ENCODE measurements at regions not wholly inside any gene's neighbourhood (a gene's known extent, or its start where the extent isn't known, plus 50 kb on each side); places are given as distances from the start of the nearest gene placed in this dataset.

DNA sequence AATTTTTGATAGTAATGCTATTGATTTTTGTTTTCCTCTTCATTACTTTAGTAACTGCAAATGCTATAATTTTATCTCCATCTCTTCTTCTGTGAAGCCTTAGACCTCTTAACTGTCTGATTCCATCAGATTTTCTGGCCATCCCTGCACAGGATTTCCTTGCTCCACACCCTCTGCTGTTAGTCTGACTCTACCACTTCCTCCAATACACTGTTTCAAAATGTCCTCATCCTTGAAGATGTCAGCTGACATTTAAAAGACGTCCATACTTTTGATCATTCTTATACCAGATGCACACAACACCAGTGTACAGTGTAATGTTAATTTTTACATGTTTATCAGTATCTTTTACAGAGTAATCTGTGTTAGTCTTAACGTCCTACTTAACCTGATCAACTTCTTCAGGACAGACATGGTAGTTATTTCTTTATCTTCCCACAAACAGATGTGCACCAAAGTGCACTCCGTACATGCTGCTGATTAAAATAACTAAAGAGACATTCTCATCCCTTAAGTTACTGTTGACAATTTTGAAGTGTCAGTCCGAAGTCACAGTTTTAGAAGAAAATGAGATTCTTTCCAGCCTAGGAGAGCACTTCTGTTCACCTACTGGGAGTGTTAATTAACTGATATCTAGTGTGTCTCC lies 102.4 kb upstream of the RASGRP1 start:
- Histone ChIP-seq H3K27ac (ENCODE audit: low read depth in 1 of 2, low read length in 1 of 2) (no peak overlapping the region), H3K4me1 (ENCODE audit: control insufficient read depth in 5 of 5, insufficient read depth in 5 of 5, low read length in 5 of 5) (no peaks in the 10 kb centered on the region), H3K27me3 (ENCODE audit: control insufficient read depth in 3 of 3, insufficient read depth in 3 of 3, low read length in 2 of 3) (peaks cover 0 to 3% (median 0%) of the 10 kb centered on the region in 3 donors), H3K9me3 (ENCODE audit: control insufficient read depth in 4 of 4, insufficient read depth in 3 of 4, low read length in 3 of 4) (no peaks in the 10 kb centered on the region), H3K4me3 (no peak overlapping the region), H3K9ac (ENCODE audit: insufficient read depth in 1 of 2, low read length in 2 of 2) (no peak overlapping the region), H3K36me3 (ENCODE audit: control insufficient read depth in 4 of 4, insufficient read depth in 4 of 4, low read length in 4 of 4) (no peaks in the 10 kb centered on the region)
- DNase-seq (no peak), ATAC-seq (ENCODE audit: insufficient read depth, low FRiP score) (no peak)
- TF ChIP-seq, protein P1, sequence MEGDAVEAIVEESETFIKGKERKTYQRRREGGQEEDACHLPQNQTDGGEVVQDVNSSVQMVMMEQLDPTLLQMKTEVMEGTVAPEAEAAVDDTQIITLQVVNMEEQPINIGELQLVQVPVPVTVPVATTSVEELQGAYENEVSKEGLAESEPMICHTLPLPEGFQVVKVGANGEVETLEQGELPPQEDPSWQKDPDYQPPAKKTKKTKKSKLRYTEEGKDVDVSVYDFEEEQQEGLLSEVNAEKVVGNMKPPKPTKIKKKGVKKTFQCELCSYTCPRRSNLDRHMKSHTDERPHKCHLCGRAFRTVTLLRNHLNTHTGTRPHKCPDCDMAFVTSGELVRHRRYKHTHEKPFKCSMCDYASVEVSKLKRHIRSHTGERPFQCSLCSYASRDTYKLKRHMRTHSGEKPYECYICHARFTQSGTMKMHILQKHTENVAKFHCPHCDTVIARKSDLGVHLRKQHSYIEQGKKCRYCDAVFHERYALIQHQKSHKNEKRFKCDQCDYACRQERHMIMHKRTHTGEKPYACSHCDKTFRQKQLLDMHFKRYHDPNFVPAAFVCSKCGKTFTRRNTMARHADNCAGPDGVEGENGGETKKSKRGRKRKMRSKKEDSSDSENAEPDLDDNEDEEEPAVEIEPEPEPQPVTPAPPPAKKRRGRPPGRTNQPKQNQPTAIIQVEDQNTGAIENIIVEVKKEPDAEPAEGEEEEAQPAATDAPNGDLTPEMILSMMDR (IDR thresholded peaks at IDR 0.05; ENCODE audit: control extremely low read depth, extremely low read depth) = no peak
- 18 to 26% methylated on average over 4 of the region's 4 CpGs for WGBS, 2 donors

DNA sequence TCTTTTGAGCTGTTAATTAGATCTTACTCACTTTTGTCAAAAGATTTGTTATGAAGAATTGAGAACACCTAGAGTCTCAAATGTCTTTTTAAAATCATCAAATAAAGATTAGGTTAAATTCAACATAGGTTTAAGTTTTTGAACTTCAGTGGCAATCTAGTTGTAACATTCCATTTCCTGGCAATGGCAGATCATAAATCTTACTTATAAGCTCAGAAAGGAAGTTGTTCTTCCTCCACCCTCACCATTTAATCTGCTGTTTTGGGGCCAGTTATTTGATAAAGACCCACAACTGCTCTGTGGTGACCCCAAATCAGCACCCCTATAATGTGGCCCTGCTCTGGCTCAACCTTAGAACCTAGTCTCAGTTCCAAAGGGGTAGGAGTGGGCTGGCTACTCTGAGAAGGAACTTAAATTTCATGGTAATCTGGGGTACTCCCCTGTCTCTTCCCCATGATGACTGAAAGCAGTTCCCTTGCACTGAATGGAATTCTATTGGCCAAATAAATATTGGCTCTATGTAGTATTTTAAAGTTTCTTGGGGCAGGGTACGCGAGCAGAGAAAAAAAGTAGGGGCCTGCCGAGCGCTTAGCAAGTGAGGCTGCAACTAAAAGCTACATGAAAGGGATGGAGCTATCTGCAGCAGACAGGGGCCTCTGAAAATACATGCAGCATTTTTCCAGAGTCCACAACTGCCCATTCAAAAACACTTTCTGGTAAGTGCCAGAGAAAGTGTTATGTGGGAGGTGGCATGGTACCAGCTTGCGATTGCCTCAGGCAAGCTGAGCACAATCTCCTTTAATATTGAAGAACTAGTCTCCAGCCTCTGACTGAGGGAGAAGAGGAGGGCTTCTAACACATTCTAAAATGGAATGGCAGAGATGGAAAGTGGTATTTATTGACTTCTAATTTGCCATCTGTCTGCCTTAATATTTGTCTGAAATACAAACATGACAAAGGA lies 103.6 kb upstream of the RASGRP1 start:
- ATAC-seq (ENCODE audit: insufficient read depth, low FRiP score) = no peak
- Histone ChIP-seq H3K27me3 (ENCODE audit: control insufficient read depth in 3 of 3, insufficient read depth in 3 of 3, low read length in 2 of 3) (peaks cover 0 to 3% (median 0%) of the 10 kb centered on the region in 3 donors), H3K36me3 (ENCODE audit: control insufficient read depth in 4 of 4, insufficient read depth in 4 of 4, low read length in 4 of 4) (no peaks in the 10 kb centered on the region), H3K27ac (ENCODE audit: low read depth in 1 of 2, low read length in 1 of 2) (no peak overlapping the region), H3K4me3 (no peak overlapping the region), H3K9ac (ENCODE audit: insufficient read depth in 1 of 2, low read length in 2 of 2) (no peak overlapping the region), H3K4me1 (ENCODE audit: control insufficient read depth in 5 of 5, insufficient read depth in 5 of 5, low read length in 5 of 5) (no peaks in the 10 kb centered on the region), H3K9me3 (ENCODE audit: control insufficient read depth in 4 of 4, insufficient read depth in 3 of 4, low read length in 3 of 4) (no peaks in the 10 kb centered on the region)
- DNase-seq = no peak
- TF ChIP-seq, protein P1 (IDR thresholded peaks at IDR 0.05; ENCODE audit: control extremely low read depth, extremely low read depth) = no peak
- WGBS, 2 donors = 84 to 90% methylated on average over 5 of the region's 5 CpGs

DNA sequence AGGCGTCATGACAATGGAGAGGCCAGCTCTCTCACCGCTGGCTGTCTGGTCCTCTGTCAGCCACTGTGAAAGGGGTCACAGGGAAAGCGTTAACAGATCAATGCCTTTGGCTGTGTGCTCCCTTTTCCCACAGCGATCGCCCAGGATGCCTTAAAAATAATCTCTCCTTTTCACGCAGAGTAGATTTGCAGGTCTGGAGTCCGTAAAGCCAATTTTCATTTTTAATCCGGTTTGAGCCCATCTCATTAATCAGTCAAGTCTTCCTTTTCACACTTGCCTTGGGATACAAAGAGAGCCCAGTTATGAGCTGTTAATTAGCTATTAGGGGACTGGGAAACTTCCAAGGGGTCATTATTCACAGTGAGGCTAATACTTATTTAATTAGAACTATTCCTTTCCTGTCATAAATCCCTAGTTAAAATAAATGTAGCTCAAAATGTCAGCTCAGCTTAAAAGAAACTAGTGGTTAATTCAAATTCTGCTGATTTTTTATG lies 104.3 kb upstream of the RASGRP1 start:
- H3K4me3 ChIP-seq = no peak overlapping the region
- ATAC-seq (ENCODE audit: insufficient read depth, low FRiP score) = no peak
- no peaks in the 10 kb centered on the region for H3K36me3 ChIP-seq (ENCODE audit: control insufficient read depth in 4 of 4, insufficient read depth in 4 of 4, low read length in 4 of 4)
- DNase-seq = no peak
- no peaks in the 10 kb centered on the region for H3K9me3 ChIP-seq (ENCODE audit: control insufficient read depth in 4 of 4, insufficient read depth in 3 of 4, low read length in 3 of 4)
- no peak overlapping the region for H3K27ac ChIP-seq (ENCODE audit: low read depth in 1 of 2, low read length in 1 of 2)
- H3K9ac ChIP-seq (ENCODE audit: insufficient read depth in 1 of 2, low read length in 2 of 2) = no peak overlapping the region
- H3K27me3 ChIP-seq (ENCODE audit: control insufficient read depth in 3 of 3, insufficient read depth in 3 of 3, low read length in 2 of 3) = peaks cover 0 to 3% (median 0%) of the 10 kb centered on the region in 3 donors
- peaks cover 0 to 2% (median 0%) of the 10 kb centered on the region in 5 donors for H3K4me1 ChIP-seq (ENCODE audit: control insufficient read depth in 5 of 5, insufficient read depth in 5 of 5, low read length in 5 of 5)
- 78 to 79% methylated on average over 8 of the region's 8 CpGs for WGBS, 2 donors
- TF ChIP-seq, protein P1 (IDR thresholded peaks at IDR 0.05; ENCODE audit: control extremely low read depth, extremely low read depth) = no peak
